ENCODE measurements at regions not wholly inside any gene's neighbourhood (a gene's known extent, or its start where the extent isn't known, plus 50 kb on each side); places are given as distances from the start of the nearest gene placed in this dataset.

DNA sequence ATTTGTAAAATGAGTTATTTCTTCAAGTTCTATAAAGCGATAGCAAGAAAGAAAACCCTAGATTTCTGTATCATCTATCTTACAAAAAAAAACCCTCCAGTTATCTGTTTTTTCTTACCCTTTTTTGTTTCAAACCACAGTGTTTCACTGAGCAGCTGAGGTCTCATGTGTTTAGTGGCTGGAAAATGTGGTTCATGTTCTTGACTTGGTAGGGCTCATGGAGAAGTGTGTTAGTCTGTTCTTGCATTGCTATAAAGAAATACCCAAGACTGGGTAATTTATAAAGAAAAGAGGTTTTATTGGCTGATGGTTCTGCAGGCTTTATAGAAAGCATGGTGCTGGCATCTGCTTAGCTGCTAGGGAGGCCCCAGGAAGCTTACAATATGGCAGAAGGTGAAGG is 147.3 kb upstream of the NABP1 start:
- Mint-ChIP-seq H3K36me3 (ENCODE audit: low read depth) (no peaks in the 10 kb centered on the region), H3K4me1 (ENCODE audit: low read depth) (no peaks in the 10 kb centered on the region), H3K27me3 (ENCODE audit: low read depth) (peaks cover 10% of the 10 kb centered on the region), H3K4me3 (no peak overlapping the region), H3K9me3 (no peaks in the 10 kb centered on the region), H3K27ac (no peak overlapping the region)

DNA sequence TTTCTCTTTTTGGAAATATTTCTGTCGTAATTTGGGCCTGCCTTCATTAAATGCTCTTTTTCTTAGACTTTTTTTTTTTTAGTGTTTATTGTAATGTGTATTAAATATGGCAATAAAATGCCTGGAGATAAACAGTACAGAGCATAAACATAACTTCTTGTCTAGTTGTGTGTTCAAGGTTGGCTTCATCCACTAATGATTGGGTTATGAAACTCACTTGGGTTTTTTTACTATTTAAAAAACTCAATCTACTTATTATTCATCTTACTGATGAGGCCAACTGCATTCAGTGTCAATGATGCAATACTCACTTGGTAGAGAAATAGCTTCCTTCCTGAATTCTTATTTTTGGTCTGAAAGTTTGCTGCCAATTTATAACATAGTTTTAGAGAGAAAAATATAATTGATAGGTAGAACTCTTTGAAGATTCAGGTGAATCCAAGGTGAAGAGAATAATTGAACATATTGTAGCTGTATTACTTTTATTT is 144.2 kb upstream of the NABP1 start:
- no peak overlapping the region for H3K4me3 Mint-ChIP-seq
- H3K36me3 Mint-ChIP-seq (ENCODE audit: low read depth), result no peaks in the 10 kb centered on the region
- peaks cover 7% of the 10 kb centered on the region for H3K27me3 Mint-ChIP-seq (ENCODE audit: low read depth)
- H3K9me3 Mint-ChIP-seq, result no peaks in the 10 kb centered on the region
- no peak overlapping the region for H3K27ac Mint-ChIP-seq
- peaks cover 4% of the 10 kb centered on the region for H3K4me1 Mint-ChIP-seq (ENCODE audit: low read depth)

GRCh38 chr2:191537921-191538320 is 140.0 kb upstream of the NABP1 start:
- H3K36me3 Mint-ChIP-seq (ENCODE audit: low read depth), result no peaks in the 10 kb centered on the region
- H3K4me1 Mint-ChIP-seq (ENCODE audit: low read depth), result peaks cover 4% of the 10 kb centered on the region
- no peak overlapping the region for H3K4me3 Mint-ChIP-seq
- no peak overlapping the region for H3K27ac Mint-ChIP-seq
- peaks cover 6% of the 10 kb centered on the region for H3K27me3 Mint-ChIP-seq (ENCODE audit: low read depth)
- H3K9me3 Mint-ChIP-seq, result no peaks in the 10 kb centered on the region

DNA sequence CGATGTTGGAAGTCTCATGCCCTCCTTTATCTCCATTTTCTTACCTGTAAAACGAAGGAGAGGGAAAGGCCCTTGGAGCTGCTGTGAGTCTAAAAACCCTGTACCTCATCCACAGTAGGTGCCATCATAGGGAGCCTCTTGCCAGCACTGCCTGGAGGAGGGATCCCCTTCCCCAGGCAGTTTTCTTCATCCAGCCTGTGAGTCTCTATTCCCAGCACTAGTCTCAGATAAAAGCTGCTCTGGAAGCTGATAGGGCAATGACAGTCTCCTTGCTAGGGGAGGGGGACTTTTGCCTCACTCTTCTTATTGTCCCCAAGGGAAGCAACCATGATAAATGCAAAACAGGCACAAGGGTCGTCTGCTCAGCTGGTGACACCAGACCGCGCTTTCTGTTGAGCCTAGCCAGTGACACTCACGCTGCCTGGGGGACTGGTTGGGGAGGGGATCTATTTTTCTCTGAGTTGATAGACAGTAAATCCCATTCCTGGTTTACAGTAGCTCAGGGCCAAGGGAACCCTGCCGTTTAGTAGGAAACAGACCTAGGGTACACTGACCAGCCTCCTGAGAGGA is 139.5 kb upstream of the NABP1 start:
- Mint-ChIP-seq H3K4me1 (ENCODE audit: low read depth) (peaks cover 4% of the 10 kb centered on the region), H3K36me3 (ENCODE audit: low read depth) (no peaks in the 10 kb centered on the region), H3K4me3 (no peak overlapping the region), H3K9me3 (no peaks in the 10 kb centered on the region), H3K27me3 (ENCODE audit: low read depth) (peaks cover 6% of the 10 kb centered on the region), H3K27ac (no peak overlapping the region)

DNA sequence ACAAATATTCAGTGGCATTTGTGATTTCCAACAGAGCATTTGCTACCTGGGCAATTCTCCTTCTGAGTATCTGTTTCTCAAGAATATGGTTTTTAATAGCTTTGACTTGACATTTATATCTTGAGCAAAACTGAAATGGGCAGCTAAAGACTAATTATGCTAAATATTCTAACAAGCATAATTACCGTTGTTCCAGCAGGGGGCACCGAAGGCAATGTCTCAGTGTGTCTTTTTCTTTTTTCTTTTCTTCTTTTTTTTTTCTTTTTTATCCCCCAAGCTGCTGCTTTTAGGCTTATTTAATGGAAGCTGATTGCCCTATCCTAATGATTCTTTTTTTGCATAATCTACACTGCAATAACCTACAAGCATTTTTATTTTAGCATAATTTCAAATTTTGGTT is 138.9 kb upstream of the NABP1 start:
- Mint-ChIP-seq H3K27ac (no peak overlapping the region), H3K4me3 (no peak overlapping the region), H3K4me1 (ENCODE audit: low read depth) (peaks cover 4% of the 10 kb centered on the region), H3K9me3 (no peaks in the 10 kb centered on the region), H3K27me3 (ENCODE audit: low read depth) (peaks cover 6% of the 10 kb centered on the region), H3K36me3 (ENCODE audit: low read depth) (no peaks in the 10 kb centered on the region)

- Mint-ChIP-seq H3K4me1 (ENCODE audit: low read depth) (peaks cover 4% of the 10 kb centered on the region), H3K4me3 (no peak overlapping the region), H3K9me3 (no peaks in the 10 kb centered on the region), H3K27me3 (ENCODE audit: low read depth) (peaks cover 3% of the 10 kb centered on the region), H3K36me3 (ENCODE audit: low read depth) (no peaks in the 10 kb centered on the region), H3K27ac (no peak overlapping the region)
Measured at GRCh38 chr2:191540681-191541080, 137.3 kb upstream of the NABP1 start.

DNA sequence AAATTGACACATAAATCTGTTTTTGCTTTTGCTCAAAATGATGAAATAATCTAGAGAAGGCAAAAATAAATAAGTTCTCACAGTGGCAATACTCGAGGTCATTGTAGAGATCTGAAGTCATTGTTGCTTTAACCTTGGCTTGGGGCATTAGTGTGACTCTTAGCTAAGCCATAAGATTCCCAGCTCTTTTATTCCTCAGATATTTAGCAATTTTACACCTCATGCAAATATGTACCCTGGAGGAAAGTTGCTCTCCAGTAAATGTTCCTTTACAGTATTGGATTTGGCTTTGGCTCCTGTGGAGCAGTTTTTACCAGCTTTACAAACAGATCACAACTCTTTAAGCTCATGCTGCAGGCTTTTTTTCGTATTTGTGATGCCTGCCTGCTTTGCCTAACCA is 134.2 kb upstream of the NABP1 start:
- no peak overlapping the region for H3K4me3 Mint-ChIP-seq
- H3K27me3 Mint-ChIP-seq (ENCODE audit: low read depth), result peaks cover 3% of the 10 kb centered on the region
- H3K9me3 Mint-ChIP-seq, result no peaks in the 10 kb centered on the region
- no peak overlapping the region for H3K27ac Mint-ChIP-seq
- H3K4me1 Mint-ChIP-seq (ENCODE audit: low read depth), result no peaks in the 10 kb centered on the region
- H3K36me3 Mint-ChIP-seq (ENCODE audit: low read depth), result no peaks in the 10 kb centered on the region

GRCh38 chr2:191544461-191545062 is 133.4 kb upstream of the NABP1 start:
- H3K27me3 Mint-ChIP-seq (ENCODE audit: low read depth), result peaks cover 3% of the 10 kb centered on the region
- H3K4me1 Mint-ChIP-seq (ENCODE audit: low read depth), result no peaks in the 10 kb centered on the region
- no peak overlapping the region for H3K4me3 Mint-ChIP-seq
- H3K27ac Mint-ChIP-seq, result no peak overlapping the region
- H3K9me3 Mint-ChIP-seq, result no peaks in the 10 kb centered on the region
- no peaks in the 10 kb centered on the region for H3K36me3 Mint-ChIP-seq (ENCODE audit: low read depth)

- H3K9me3 Mint-ChIP-seq, result no peaks in the 10 kb centered on the region
Measured at GRCh38 chr2:191545361-191545760, 132.6 kb upstream of the NABP1 start.

DNA sequence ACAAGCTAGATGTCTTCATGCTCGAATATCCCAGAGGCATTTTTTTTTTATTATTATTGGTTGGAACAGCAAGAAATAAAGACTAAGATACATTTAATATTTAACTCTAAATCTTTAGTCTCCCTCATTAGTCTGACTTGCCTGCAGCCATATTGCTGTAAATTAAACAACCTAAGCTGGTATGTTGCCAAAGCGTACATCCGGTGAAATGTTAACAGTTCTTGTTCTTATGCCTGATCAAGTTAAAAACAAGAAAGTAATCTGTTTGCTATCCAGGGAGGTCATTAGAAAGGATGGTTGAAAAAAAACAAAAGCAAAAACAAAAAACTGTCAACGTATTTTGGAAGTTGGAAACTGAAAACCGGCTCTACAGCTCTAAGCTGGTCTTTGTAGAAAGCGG is 125.9 kb upstream of the NABP1 start:
- H3K36me3 Mint-ChIP-seq (ENCODE audit: low read depth), result no peaks in the 10 kb centered on the region
- H3K9me3 Mint-ChIP-seq, result no peaks in the 10 kb centered on the region
- H3K4me3 Mint-ChIP-seq, result no peak overlapping the region
- no peak overlapping the region for H3K27ac Mint-ChIP-seq
- peaks cover 4% of the 10 kb centered on the region for H3K4me1 Mint-ChIP-seq (ENCODE audit: low read depth)
- peaks cover 35% of the 10 kb centered on the region for H3K27me3 Mint-ChIP-seq (ENCODE audit: low read depth)

More at GRCh38 chr2:191545361-191545760, 132.6 kb upstream of the NABP1 start:
- Mint-ChIP-seq H3K4me1 (ENCODE audit: low read depth) (no peaks in the 10 kb centered on the region), H3K27ac (no peak overlapping the region), H3K36me3 (ENCODE audit: low read depth) (no peaks in the 10 kb centered on the region), H3K27me3 (ENCODE audit: low read depth) (peaks cover 5% of the 10 kb centered on the region), H3K4me3 (no peak overlapping the region)

- Mint-ChIP-seq H3K27me3 (ENCODE audit: low read depth) (peaks cover 35% of the 10 kb centered on the region), H3K4me3 (no peak overlapping the region), H3K4me1 (ENCODE audit: low read depth) (peaks cover 6% of the 10 kb centered on the region), H3K9me3 (no peaks in the 10 kb centered on the region), H3K27ac (no peak overlapping the region), H3K36me3 (ENCODE audit: low read depth) (no peaks in the 10 kb centered on the region)
Measured at GRCh38 chr2:191554240-191554639, 123.7 kb upstream of the NABP1 start.

GRCh38 chr2:191555092-191555742 is 122.7 kb upstream of the NABP1 start:
- peaks cover 34% of the 10 kb centered on the region for H3K27me3 Mint-ChIP-seq (ENCODE audit: low read depth)

DNA sequence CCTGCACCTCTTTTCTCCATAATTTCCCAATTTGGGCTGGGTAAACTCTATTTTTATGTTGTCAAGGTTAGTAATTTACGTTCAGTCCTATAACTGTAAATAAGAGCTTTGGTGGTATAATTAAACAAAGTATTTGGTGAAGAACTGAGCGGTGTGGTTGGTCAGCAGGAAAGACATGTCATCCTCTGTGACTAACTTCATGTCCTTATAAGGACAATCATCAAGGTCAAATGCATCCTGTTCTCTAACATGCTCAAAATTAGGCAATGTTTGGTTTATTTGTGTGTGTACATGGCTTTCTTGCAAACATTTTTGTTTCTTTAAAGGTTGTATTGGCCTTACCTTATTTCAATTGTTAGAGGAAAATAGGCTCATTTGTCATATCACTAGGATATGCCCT is 121.5 kb upstream of the NABP1 start:
- H3K4me3 Mint-ChIP-seq, result no peak overlapping the region
- peaks cover 24% of the 10 kb centered on the region for H3K27me3 Mint-ChIP-seq (ENCODE audit: low read depth)
- no peaks in the 10 kb centered on the region for H3K36me3 Mint-ChIP-seq (ENCODE audit: low read depth)
- no peaks in the 10 kb centered on the region for H3K9me3 Mint-ChIP-seq
- peaks cover 6% of the 10 kb centered on the region for H3K4me1 Mint-ChIP-seq (ENCODE audit: low read depth)
- H3K27ac Mint-ChIP-seq, result no peak overlapping the region

More at GRCh38 chr2:191555092-191555742, 122.7 kb upstream of the NABP1 start:
- Mint-ChIP-seq H3K4me3 (peak overlapping the region; percentile 52), H3K4me1 (ENCODE audit: low read depth) (peaks cover 6% of the 10 kb centered on the region), H3K36me3 (ENCODE audit: low read depth) (no peaks in the 10 kb centered on the region), H3K9me3 (no peaks in the 10 kb centered on the region), H3K27ac (no peak overlapping the region)

DNA sequence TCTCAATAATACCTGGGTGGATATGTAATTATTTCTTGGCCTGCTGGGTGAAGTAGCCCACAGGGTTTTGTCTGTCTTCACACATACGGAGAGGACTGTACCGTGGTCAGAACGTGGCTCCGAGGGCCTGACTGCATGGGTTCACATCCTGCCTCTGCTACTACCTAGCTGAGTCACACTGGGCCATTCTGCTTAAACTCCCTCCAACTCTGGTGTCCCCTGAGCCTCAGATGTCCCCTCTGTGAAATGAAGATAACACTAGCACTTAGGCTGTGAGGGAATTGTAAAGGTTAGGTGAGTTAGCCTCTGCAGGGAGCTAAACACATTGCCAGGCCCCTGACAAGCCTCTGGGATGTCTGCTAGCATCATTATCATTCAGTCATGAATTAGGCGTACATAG is 120.1 kb upstream of the NABP1 start:
- Mint-ChIP-seq H3K4me3 (no peak overlapping the region), H3K9me3 (no peaks in the 10 kb centered on the region), H3K27ac (no peak overlapping the region), H3K27me3 (ENCODE audit: low read depth) (peaks cover 21% of the 10 kb centered on the region), H3K4me1 (ENCODE audit: low read depth) (peaks cover 6% of the 10 kb centered on the region), H3K36me3 (ENCODE audit: low read depth) (no peaks in the 10 kb centered on the region)

GRCh38 chr2:191559569-191559968 is 118.4 kb upstream of the NABP1 start:
- Mint-ChIP-seq H3K4me1 (ENCODE audit: low read depth) (peaks cover 10% of the 10 kb centered on the region), H3K27ac (no peak overlapping the region), H3K4me3 (no peak overlapping the region), H3K27me3 (ENCODE audit: low read depth) (peaks cover 25% of the 10 kb centered on the region), H3K9me3 (no peaks in the 10 kb centered on the region), H3K36me3 (ENCODE audit: low read depth) (no peaks in the 10 kb centered on the region)

All from T-helper 1 cell treated with Interleukin-12 subunit alpha and Interleukin-12 subunit beta and Interleukin-4 antibody, amounts not matched to agents 30 μg/mL and 1 μg/mL, for 36 hours (primary cell).